ENCODE measurements at regions not wholly inside any gene's neighbourhood (a gene's known extent, or its start where the extent isn't known, plus 50 kb on each side); places are given as distances from the start of the nearest gene placed in this dataset.

- TF ChIP-seq, protein P1, sequence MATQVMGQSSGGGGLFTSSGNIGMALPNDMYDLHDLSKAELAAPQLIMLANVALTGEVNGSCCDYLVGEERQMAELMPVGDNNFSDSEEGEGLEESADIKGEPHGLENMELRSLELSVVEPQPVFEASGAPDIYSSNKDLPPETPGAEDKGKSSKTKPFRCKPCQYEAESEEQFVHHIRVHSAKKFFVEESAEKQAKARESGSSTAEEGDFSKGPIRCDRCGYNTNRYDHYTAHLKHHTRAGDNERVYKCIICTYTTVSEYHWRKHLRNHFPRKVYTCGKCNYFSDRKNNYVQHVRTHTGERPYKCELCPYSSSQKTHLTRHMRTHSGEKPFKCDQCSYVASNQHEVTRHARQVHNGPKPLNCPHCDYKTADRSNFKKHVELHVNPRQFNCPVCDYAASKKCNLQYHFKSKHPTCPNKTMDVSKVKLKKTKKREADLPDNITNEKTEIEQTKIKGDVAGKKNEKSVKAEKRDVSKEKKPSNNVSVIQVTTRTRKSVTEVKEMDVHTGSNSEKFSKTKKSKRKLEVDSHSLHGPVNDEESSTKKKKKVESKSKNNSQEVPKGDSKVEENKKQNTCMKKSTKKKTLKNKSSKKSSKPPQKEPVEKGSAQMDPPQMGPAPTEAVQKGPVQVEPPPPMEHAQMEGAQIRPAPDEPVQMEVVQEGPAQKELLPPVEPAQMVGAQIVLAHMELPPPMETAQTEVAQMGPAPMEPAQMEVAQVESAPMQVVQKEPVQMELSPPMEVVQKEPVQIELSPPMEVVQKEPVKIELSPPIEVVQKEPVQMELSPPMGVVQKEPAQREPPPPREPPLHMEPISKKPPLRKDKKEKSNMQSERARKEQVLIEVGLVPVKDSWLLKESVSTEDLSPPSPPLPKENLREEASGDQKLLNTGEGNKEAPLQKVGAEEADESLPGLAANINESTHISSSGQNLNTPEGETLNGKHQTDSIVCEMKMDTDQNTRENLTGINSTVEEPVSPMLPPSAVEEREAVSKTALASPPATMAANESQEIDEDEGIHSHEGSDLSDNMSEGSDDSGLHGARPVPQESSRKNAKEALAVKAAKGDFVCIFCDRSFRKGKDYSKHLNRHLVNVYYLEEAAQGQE (IDR thresholded peaks at IDR 0.05; ENCODE audit: insufficient read depth in 1 of 2, low read depth in 2 of 2, low read length in 1 of 2), result no peak
- TF ChIP-seq, protein P2, sequence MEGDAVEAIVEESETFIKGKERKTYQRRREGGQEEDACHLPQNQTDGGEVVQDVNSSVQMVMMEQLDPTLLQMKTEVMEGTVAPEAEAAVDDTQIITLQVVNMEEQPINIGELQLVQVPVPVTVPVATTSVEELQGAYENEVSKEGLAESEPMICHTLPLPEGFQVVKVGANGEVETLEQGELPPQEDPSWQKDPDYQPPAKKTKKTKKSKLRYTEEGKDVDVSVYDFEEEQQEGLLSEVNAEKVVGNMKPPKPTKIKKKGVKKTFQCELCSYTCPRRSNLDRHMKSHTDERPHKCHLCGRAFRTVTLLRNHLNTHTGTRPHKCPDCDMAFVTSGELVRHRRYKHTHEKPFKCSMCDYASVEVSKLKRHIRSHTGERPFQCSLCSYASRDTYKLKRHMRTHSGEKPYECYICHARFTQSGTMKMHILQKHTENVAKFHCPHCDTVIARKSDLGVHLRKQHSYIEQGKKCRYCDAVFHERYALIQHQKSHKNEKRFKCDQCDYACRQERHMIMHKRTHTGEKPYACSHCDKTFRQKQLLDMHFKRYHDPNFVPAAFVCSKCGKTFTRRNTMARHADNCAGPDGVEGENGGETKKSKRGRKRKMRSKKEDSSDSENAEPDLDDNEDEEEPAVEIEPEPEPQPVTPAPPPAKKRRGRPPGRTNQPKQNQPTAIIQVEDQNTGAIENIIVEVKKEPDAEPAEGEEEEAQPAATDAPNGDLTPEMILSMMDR (IDR thresholded peaks at IDR 0.05), result no peak
- no peak for TF ChIP-seq POLR2AphosphoS5 (IDR thresholded peaks at IDR 0.05; ENCODE audit: low read depth, low read length)
- TF ChIP-seq SIN3A (IDR thresholded peaks at IDR 0.05; ENCODE audit: borderline replicate concordance, insufficient read depth, low read depth, low read length), result no peak
- TF ChIP-seq TCF7L2 (IDR thresholded peaks at IDR 0.05; ENCODE audit: low read depth, low read length), result no peak
Measured at GRCh38 chr13:23098161-23098907, 82.4 kb upstream of the SGCG start.
